ENCODE measurements at regions not wholly inside any gene's neighbourhood (a gene's known extent, or its start where the extent isn't known, plus 50 kb on each side); places are given as distances from the start of the nearest gene placed in this dataset.

DNA sequence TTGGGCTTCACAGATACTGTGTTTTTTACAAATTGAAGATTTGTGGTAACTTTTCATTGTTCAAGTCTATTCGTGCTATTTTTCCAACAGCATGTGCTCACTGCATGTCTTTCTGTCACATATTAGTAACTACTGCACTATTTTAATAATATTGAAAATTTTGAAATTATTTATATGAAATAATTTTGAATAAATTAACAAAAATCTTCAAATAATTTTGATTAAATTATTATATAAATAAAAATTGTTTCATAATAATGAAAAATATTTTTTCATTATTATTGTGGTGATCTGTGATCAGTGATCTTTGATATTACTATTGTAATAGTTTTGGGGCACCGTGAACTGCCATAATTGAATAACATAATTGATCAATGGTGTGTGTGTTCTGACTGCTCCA, 204.1 kb downstream of the OGFRL1 start:
- TF ChIP-seq CTCF (IDR thresholded peaks at IDR 0.05) = no peak
- no peak for TF ChIP-seq POLR2A (IDR thresholded peaks at IDR 0.05)

Measured in testis (tissue), 2 donors.